ENCODE measurements at regions not wholly inside any gene's neighbourhood (a gene's known extent, or its start where the extent isn't known, plus 50 kb on each side); places are given as distances from the start of the nearest gene placed in this dataset.
A peak's percentile ranks its signal among the peaks of the same experiment; 100 is the strongest.

DNA sequence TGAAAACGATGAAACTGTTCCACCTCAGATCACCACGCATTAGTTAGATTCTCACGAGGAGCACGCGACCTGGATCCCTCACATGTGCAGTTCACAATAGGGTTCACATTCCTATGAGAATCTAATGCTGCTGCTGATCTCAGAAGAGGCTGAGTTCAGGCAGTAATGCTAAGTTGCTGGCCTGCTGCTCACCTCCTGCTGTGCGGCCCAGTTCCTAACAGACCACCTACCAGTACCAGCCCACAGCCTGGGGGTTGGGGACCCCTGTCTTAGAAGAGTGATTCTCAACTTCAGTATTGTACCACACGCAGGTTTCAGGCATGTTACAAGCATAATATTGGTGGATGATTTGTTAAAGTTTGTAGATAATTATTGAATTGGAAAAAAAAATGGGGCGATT is 182.7 kb downstream of the BLID start:
- H3K4me1 ChIP-seq, result no peaks in the 10 kb centered on the region
- DNase-seq, result no peak
- no peak overlapping the region for H3K27ac ChIP-seq
- H3K36me3 ChIP-seq, result no peaks in the 10 kb centered on the region
- no peaks in the 10 kb centered on the region for H3K27me3 ChIP-seq
- TF ChIP-seq POLR2A (IDR thresholded peaks at IDR 0.05), result no peak
- no peak for TF ChIP-seq CTCF (IDR thresholded peaks at IDR 0.05)
- no peak overlapping the region for H3K4me3 ChIP-seq
- no peaks in the 10 kb centered on the region for H3K9me3 ChIP-seq

GRCh38 chr11:121932646-121933185 is 183.3 kb downstream of the BLID start:
- Histone ChIP-seq H3K4me1 (no peaks in the 10 kb centered on the region), H3K9me3 (no peaks in the 10 kb centered on the region), H3K4me3 (no peak overlapping the region), H3K27me3 (no peaks in the 10 kb centered on the region), H3K27ac (no peak overlapping the region), H3K36me3 (no peaks in the 10 kb centered on the region)
- TF ChIP-seq CTCF (IDR thresholded peaks at IDR 0.05) (no peak), POLR2A (IDR thresholded peaks at IDR 0.05) (no peak)
- no peak for DNase-seq

- H3K4me1 ChIP-seq, result no peaks in the 10 kb centered on the region
- no peaks in the 10 kb centered on the region for H3K36me3 ChIP-seq
- H3K4me3 ChIP-seq, result no peak overlapping the region
- no peaks in the 10 kb centered on the region for H3K9me3 ChIP-seq
- TF ChIP-seq CTCF (IDR thresholded peaks at IDR 0.05) (no peak), POLR2A (IDR thresholded peaks at IDR 0.05) (no peak)
- no peaks in the 10 kb centered on the region for H3K27me3 ChIP-seq
- DNase-seq, result no peak
- no peak overlapping the region for H3K27ac ChIP-seq
These were observed 184.2 kb downstream of the BLID start for GRCh38 chr11:121931748-121932352.

DNA sequence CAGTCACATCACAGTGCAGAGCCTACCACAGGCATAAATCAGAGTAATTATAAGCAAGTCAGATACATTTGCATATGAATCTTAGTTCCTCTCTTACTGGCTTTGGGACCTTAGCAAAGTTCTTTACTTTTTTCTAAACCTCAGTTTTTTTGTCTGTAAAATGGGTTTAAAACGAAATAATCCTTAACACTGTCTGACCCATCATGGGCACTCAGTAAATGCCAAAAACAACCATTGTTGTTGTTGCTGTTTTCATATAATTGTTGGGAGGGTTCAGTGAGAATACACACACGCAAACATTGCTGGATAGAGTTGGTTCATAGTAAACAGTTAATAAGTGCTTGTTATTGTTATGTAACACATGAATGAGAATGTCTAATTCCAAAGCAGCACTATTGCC is 184.9 kb downstream of the BLID start:
- DNase-seq, result no peak
- no peaks in the 10 kb centered on the region for H3K4me1 ChIP-seq
- no peaks in the 10 kb centered on the region for H3K36me3 ChIP-seq
- no peak overlapping the region for H3K4me3 ChIP-seq
- no peaks in the 10 kb centered on the region for H3K9me3 ChIP-seq
- no peaks in the 10 kb centered on the region for H3K27me3 ChIP-seq
- TF ChIP-seq CTCF (IDR thresholded peaks at IDR 0.05) (no peak), POLR2A (IDR thresholded peaks at IDR 0.05) (no peak)
- no peak overlapping the region for H3K27ac ChIP-seq

- Histone ChIP-seq H3K4me1 (no peaks in the 10 kb centered on the region), H3K27ac (no peak overlapping the region), H3K9me3 (no peaks in the 10 kb centered on the region), H3K4me3 (peak overlapping the region in 1 of 4 donors; percentile 20), H3K36me3 (no peaks in the 10 kb centered on the region), H3K27me3 (no peaks in the 10 kb centered on the region)
- DNase-seq, result no peak
- no peak for TF ChIP-seq POLR2A (IDR thresholded peaks at IDR 0.05)
- no peak for TF ChIP-seq CTCF (IDR thresholded peaks at IDR 0.05)
These were observed 185.7 kb downstream of the BLID start for GRCh38 chr11:121930004-121930965.

Data from Peyer's patch (tissue), 4 donors.